ENCODE measurements at regions not wholly inside any gene's neighbourhood (a gene's known extent, or its start where the extent isn't known, plus 50 kb on each side); places are given as distances from the start of the nearest gene placed in this dataset.

DNA sequence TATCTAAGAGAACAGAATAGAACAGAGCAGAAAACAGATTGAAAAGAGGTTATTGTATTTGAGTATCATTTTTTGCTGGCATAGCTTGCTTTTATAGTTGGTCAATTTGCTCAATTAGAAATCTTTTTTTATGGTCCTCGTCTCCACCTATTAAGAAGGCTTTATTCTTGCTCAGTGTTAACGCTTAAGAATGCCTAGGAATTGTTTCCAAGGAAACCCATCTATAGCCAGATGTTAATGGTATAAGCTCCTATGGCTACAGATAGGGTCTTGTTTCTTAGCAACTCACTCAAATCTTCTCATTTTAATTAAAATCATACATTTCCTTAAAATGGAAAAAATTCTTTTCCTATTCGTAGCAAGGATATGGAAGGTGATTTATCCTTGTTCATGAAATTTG, 392.3 kb downstream of the TMEM135 start:
- TF ChIP-seq GATA3 (IDR thresholded peaks at IDR 0.05; ENCODE audit: low read depth, low read length) (no peak), GATA2 (IDR thresholded peaks at IDR 0.05; ENCODE audit: low read depth, low read length) (no peak)
